IMR-90 (cell line): ENCODE measurements at regions not wholly inside any gene's neighbourhood (a gene's known extent, or its start where the extent isn't known, plus 50 kb on each side); places are given as distances from the start of the nearest gene placed in this dataset.

Experiments
- POLR2A ChIP-seq: IDR thresholded peaks from 2 replicates; pipeline ENCODE4 v1.6.1; 2012; ENCODE audit warnings: mild to moderate bottlenecking, low read depth, low read length
- RFX5 ChIP-seq: IDR thresholded peaks from 2 replicates; pipeline ENCODE4 v1.8.0; 2012; ENCODE audit warnings: low read depth, mild to moderate bottlenecking, low read length, moderate library complexity
- TF ChIP-seq, protein P1 (sequence below): conservative IDR thresholded peaks from 2 replicates; pipeline ENCODE4 v1.5.1; 2012; ENCODE audit warnings: mild to moderate bottlenecking, low read depth, low read length, improper control_type of control experiment

DNA sequence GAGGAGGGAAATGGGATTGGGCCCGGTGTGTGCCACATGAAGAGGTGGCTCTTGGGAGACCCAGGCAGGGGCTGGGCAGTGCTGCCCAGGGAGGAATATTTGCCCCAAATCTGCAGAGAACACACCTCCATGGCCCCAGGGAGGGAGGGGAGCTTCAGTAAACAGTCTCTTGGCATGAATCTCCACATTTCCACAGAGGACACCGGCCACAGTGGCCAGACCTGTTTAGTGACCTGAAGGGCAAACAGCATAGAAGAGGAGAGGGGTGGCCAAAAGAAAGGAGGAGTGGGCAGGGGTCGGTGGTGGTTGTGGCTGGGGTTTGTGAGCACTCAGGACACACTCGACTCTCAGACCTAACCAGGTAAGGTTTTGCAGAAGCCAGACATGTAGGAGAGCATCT is 54.0 kb upstream of the IFFO2 start:
- TF ChIP-seq RFX5 (no peak), POLR2A (peak; percentile 11; the same call in 1 of the 2 replicates)
- TF ChIP-seq, protein P1, sequence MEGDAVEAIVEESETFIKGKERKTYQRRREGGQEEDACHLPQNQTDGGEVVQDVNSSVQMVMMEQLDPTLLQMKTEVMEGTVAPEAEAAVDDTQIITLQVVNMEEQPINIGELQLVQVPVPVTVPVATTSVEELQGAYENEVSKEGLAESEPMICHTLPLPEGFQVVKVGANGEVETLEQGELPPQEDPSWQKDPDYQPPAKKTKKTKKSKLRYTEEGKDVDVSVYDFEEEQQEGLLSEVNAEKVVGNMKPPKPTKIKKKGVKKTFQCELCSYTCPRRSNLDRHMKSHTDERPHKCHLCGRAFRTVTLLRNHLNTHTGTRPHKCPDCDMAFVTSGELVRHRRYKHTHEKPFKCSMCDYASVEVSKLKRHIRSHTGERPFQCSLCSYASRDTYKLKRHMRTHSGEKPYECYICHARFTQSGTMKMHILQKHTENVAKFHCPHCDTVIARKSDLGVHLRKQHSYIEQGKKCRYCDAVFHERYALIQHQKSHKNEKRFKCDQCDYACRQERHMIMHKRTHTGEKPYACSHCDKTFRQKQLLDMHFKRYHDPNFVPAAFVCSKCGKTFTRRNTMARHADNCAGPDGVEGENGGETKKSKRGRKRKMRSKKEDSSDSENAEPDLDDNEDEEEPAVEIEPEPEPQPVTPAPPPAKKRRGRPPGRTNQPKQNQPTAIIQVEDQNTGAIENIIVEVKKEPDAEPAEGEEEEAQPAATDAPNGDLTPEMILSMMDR = no peak
